ENCODE measurements at regions not wholly inside any gene's neighbourhood (a gene's known extent, or its start where the extent isn't known, plus 50 kb on each side); places are given as distances from the start of the nearest gene placed in this dataset.

DNA sequence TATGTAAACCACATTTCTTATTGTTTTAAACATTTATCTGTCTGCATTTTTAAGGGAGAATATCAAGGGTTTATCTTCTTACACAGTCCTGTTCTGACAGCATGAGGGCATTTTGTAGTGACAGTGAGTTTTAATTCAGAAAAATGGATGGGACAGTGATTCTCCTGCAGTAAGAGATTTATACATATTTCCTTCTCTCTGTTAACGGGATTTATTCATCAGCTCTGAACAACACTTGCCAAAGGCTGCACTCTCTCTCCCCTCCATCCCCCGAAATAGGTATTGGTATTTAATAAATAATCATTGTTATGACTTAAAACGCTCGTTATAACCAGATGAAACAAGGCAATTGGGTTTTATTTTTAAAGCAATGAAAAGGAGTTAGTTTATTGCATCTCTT lies 410.9 kb downstream of the STIM2 start:
- TF ChIP-seq, protein P1, sequence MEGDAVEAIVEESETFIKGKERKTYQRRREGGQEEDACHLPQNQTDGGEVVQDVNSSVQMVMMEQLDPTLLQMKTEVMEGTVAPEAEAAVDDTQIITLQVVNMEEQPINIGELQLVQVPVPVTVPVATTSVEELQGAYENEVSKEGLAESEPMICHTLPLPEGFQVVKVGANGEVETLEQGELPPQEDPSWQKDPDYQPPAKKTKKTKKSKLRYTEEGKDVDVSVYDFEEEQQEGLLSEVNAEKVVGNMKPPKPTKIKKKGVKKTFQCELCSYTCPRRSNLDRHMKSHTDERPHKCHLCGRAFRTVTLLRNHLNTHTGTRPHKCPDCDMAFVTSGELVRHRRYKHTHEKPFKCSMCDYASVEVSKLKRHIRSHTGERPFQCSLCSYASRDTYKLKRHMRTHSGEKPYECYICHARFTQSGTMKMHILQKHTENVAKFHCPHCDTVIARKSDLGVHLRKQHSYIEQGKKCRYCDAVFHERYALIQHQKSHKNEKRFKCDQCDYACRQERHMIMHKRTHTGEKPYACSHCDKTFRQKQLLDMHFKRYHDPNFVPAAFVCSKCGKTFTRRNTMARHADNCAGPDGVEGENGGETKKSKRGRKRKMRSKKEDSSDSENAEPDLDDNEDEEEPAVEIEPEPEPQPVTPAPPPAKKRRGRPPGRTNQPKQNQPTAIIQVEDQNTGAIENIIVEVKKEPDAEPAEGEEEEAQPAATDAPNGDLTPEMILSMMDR (conservative IDR thresholded peaks at IDR 0.05 in 1 of 2, IDR thresholded peaks at IDR 0.05 in 1 of 2; ENCODE audit: low read depth in 1 of 2, low read length in 2 of 2): no peak
- TF ChIP-seq EZH2 (IDR thresholded peaks at IDR 0.05; ENCODE audit: low read length, missing control alignments): no peak

Data from fibroblast of lung (primary cell).